ENCODE measurements at regions not wholly inside any gene's neighbourhood (a gene's known extent, or its start where the extent isn't known, plus 50 kb on each side); places are given as distances from the start of the nearest gene placed in this dataset.

GRCh38 chr5:167230414-167230813, 1061.0 kb upstream of the WWC1 start:
- TF ChIP-seq CTCF (IDR thresholded peaks at IDR 0.05; ENCODE audit: extremely low read depth, missing control alignments): no peak
- no peak for DNase-seq (ENCODE audit: low spot score)

- no peak for TF ChIP-seq CTCF (IDR thresholded peaks at IDR 0.05; ENCODE audit: extremely low read depth, missing control alignments)
- no peak for DNase-seq (ENCODE audit: low spot score)
Measured at GRCh38 chr5:167232675-167233311, 1058.7 kb upstream of the WWC1 start.

- no peak for DNase-seq (ENCODE audit: low spot score)
- no peak for TF ChIP-seq CTCF (IDR thresholded peaks at IDR 0.05; ENCODE audit: extremely low read depth, missing control alignments)
Measured at GRCh38 chr5:167233507-167234220, 1057.8 kb upstream of the WWC1 start.

- no peak for TF ChIP-seq CTCF (IDR thresholded peaks at IDR 0.05; ENCODE audit: extremely low read depth, missing control alignments)
- DNase-seq (ENCODE audit: low spot score): no peak
Measured at GRCh38 chr5:167241436-167242067, 1049.9 kb upstream of the WWC1 start.

- no peak for DNase-seq (ENCODE audit: low spot score)
- no peak for TF ChIP-seq CTCF (IDR thresholded peaks at IDR 0.05; ENCODE audit: extremely low read depth, missing control alignments)
Measured at GRCh38 chr5:167242701-167243100, 1048.7 kb upstream of the WWC1 start.

GRCh38 chr5:167243463-167243862, 1048.0 kb upstream of the WWC1 start:
- no peak for TF ChIP-seq CTCF (IDR thresholded peaks at IDR 0.05; ENCODE audit: extremely low read depth, missing control alignments)
- DNase-seq (ENCODE audit: low spot score): no peak

GRCh38 chr5:167244583-167244982, 1046.9 kb upstream of the WWC1 start:
- TF ChIP-seq CTCF (IDR thresholded peaks at IDR 0.05; ENCODE audit: extremely low read depth, missing control alignments): no peak
- DNase-seq (ENCODE audit: low spot score): no peak
